SK-MEL-5 (cell line): ENCODE measurements at regions not wholly inside any gene's neighbourhood (a gene's known extent, or its start where the extent isn't known, plus 50 kb on each side); places are given as distances from the start of the nearest gene placed in this dataset.
A peak's percentile ranks its signal among the peaks of the same experiment; 100 is the strongest.

Source experiments
- DNase-seq: peaks from one replicate; pipeline ENCODE4 v3.0.0-alpha.2; 2016; ENCODE audit warnings: low read depth, low spot score
- in situ Hi-C: cut with HindIII; loops from 2 replicates; pipeline ENCODE4 v1.10.0; 2016; ENCODE audit warnings: low sequenced_read_pairs, high pct_unique_total_duplicates, low pct_unique_long_range_greater_than_20kb

DNA sequence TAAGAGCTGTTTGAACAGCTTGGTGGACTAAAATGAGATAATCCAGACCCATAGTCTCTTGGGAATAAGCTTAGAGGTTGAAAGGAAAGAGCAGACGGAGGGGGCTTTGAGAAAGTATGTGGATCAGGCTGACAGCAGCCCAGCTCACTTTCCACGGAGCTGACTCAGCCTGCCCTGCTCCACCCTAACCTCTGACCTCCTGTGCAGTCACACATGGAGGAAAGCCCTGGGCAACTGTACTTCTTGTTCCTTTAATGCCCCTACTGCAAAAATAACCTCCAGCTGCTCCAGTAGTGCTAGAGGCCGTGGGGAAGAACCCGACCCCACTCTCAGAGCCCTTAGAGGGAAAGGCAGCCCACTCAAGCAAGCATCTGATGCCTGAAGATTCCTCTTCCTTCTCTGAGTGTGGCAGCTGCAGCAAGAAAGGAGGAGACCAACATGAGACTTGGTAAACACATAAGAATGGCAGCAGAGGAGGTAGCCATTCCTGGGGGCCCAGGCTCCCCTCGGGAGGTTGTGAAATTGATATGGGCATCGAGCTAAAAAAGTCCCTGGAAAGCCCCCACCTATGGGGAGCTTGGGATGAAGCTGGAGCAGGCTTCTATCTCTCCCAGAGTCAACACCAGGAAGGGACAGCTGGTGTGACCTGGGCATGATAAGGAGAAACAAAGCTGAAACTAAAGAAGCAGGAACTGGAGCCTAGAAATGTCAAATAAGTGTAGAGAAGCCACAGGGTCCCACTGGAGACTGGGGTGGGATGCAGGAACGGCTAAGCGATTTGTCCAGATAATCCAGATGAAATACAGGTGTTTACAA, 204.3 kb downstream of the PIK3R1 start:
- no peak for DNase-seq
- in situ Hi-C loops, result no loop called here

DNA sequence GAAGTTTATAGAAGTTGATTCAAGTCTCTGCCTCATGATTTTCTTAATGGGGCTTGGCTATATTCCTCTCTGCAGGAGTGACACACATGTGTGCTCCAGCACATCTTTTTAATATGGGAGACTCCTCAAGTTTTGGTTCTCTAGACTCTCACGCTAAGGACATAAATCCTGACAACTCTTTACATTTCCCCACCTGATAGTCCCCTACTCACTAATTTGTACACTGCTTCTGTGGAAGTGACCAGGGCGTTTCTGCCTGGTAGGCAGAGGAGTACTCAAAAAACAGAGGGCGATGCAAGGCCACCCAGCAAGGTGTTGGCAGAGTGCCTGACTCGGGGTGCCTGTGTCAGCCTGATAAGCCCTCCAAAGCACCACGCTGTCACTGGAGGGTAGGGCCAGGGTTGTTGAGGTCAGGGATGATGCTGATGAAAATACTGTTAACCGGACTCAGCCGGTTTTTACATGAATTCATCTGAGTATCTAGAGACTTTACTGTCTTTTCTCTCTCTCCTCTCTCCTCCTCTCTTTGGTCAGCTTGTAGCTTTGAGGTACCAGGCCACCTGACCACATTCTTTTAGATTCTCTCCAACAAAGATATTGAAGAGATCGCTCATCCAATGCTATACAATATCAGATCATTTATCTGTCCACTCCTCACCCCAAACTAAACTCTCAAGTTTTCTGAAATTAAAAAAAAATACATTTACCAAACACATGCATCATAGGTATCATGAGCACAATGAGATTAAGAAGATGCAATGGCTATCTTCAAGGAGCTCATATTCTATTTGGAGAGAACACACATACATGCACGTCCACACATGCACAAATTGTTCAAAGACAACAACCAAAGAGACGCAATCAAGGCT, 205.2 kb downstream of the PIK3R1 start:
- in situ Hi-C loops, result no loop called here
- DNase-seq, result no peak

DNA sequence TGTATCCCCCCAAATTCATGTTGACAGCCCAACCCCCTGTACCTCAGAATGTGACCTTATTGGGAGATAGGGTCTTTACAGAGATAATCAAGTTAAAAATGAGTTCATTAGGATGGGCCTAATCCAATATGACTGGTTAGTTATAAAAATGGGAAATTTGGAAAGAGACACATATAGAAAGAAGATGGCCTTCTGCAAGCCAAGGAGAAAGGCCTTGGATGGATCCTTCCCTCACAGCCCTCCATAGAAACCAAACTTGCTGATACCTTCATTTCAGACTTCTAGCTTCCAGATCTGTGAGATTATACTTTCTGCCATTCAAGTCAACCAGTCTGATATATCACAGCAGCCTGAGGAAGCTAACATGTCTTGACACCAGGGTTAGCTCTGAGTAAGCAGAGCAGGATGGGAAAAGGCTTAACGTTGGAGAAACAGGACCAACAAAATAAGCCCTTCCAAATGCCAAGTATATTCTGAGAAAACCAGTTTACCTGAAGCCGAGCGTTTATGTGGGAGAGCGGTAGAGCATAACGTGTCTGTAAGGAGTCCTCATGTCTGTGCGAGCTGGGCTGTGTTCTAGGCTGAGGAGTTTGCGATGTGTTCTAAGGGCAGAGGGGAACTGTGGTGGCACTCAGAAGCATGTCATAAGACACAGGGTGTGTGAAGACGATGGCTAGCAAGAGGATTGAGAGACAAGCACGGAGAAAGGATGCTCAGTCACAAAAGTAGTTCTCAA, 206.1 kb downstream of the PIK3R1 start:
- in situ Hi-C loops, result no loop called here
- no peak for DNase-seq

DNA sequence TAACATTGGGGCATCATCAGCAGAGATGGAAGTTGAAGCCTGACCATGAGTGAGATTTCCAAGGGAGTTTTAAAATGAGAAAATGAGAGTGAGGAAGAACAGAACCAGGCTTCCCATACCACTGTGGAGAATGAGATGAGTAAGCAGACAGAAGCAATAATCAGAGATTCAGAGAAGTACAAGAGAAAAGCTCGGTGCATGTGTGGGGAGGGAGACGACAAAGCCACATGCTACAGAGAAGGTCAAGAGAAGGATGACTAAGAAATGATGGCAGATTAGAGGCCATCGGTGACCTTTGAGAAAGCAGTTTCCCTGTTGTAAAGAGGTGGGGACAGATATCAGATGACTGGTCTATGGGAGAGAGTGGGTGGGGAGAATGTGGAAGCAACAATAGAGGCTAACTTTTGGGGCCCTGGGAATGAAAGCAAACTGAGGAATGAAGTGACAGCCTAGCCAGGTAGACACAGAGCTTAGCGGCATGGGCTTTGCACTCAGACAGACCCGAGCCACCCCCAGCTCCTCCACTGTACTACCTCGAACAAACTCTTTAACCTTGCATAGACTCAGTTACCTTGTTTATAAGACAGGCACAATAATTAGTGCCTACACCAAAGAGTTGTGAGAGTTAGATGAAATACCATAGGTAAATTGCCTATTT, 207.7 kb downstream of the PIK3R1 start:
- in situ Hi-C loops, result no loop called here
- DNase-seq, result no peak

DNA sequence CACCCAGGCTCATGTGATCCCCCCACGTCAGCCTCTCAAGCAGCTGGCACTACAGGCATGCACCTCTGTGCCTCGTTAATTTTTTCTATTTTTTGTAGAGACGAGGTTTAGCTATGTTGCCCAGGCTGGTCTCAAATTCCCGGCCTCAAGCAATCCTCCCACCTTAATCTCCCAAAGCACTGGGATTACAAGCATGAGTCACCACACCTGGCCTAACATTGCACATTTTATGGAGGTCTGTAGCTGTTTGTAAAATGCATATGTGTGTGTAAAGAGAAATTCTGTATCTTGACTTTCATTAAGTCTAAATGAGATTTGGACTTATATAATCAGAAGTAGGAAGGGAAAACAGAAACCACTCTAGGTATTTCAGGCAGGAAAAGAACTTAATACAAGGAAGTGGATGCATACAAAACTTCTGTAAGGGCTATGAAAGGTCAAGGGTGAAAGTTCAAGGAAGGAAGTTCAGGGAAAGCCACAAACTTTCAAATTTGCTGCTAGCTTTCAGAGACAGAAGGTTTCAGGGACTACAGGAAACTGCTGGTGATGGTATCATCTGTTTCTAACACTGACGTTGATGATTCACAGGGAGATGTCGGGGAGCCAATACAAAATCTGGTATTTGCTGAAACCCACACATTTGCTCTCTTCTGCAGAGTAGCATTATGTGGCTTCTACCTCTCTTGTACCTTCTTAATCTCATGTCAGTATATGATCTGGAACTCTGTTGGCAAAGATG, 209.4 kb downstream of the PIK3R1 start:
- no peak for DNase-seq
- in situ Hi-C loops, result no loop called here

DNA sequence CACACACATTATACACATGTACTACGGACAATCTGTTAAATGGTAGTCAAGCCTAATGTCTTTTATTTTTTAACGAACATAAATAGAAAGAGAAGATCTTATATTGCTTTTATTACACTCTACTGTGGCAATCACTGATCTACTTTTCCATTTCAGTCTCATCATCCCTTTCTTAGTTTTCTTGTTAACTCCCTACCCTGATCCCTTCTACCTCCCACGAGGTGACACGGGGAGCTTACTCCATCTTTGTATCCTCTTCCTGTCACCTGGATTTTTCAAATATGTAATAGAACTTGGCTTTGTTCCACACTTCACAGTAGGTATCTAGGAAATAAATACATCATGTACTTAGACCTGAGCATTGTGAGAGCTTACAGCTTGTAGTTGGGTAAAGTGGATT, 211.0 kb downstream of the PIK3R1 start:
- in situ Hi-C loops, result no loop called here
- DNase-seq, result no peak

DNA sequence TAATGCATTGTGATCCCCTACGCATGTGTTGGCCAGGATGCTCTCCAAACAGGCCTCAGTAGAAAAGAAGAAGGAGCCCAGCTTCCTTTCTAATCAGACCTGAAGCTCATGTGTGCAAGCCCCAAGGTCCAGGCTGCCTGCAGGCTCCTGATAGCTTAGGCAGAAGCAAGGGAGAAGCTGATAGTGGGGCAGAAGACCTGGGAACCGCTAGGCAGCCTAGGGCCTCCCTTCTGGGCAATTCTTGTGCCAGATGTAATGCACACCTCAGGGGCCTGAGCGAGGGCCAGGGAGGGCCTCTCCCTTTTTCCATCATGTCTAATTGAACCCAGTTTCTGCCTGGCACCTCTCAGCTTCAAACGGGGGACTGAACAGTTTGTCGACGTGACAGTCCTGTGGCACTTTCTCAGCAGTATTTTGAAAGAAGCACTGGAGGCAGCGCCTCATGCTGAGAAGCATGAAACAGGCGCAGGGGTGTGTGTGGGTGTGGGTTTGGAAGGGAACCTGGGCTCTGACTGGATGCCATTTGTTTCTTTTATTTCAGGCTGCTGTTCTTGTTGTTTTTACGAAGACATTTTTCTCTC, 212.8 kb downstream of the PIK3R1 start:
- in situ Hi-C loops, result no loop called here
- no peak for DNase-seq

DNA sequence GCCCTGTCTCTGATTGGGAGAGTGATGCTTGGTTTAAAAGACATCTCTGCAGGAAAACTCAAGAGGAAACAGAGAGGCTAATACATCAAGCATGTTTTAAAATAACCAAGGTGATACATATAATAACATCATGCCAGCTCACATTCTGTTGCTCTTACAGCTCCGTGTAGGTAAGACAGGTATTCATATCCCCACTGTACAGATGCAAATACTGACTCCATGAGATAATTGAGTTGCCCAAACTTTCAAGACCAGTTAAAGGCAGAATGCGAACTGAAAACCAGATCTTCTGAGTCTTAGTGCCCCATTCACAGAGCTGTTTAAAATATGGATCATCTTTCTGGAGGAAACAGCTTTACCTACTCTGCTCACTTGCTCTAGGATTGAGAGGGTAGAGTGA, 214.0 kb downstream of the PIK3R1 start:
- in situ Hi-C loops, result no loop called here
- no peak for DNase-seq

DNA sequence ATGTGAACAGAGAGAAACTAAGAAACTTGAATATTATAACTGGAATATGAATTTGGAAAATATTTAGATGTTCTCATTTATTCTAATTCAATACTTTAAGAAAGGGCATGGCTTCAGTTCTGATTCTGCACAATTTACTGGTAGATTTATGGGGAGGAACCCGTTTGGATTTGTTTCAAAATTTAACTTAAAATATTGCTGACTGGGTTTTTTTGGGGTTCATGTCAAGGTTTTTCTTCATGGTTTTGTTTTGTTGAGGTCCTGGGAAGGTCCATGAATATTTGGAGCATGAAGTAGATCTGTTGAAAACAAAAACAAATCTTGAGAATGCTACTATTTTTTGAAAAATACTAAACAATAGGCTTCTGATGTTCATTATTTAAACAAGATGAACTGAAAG, 214.7 kb downstream of the PIK3R1 start:
- in situ Hi-C loops, result no loop called here
- DNase-seq, result no peak

DNA sequence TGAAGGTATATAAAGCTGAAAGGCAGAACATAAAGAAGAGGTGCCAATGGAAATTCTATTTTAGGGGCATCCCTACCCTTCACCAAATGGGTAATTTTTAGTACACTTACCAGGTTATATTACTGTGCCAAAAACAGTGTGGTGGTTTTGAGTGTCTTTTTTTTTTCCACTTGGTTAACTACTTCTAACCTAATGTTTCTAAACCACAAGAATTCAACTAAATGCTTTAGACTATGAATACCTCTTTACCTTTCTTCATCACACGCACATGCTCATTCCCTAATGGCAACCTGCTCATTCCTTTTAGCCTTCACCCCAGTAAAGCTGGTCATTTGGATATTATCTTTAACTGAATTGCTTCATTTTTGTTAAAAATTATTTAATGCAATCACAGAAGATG, 215.6 kb downstream of the PIK3R1 start:
- DNase-seq, result no peak
- in situ Hi-C loops, result no loop called here

DNA sequence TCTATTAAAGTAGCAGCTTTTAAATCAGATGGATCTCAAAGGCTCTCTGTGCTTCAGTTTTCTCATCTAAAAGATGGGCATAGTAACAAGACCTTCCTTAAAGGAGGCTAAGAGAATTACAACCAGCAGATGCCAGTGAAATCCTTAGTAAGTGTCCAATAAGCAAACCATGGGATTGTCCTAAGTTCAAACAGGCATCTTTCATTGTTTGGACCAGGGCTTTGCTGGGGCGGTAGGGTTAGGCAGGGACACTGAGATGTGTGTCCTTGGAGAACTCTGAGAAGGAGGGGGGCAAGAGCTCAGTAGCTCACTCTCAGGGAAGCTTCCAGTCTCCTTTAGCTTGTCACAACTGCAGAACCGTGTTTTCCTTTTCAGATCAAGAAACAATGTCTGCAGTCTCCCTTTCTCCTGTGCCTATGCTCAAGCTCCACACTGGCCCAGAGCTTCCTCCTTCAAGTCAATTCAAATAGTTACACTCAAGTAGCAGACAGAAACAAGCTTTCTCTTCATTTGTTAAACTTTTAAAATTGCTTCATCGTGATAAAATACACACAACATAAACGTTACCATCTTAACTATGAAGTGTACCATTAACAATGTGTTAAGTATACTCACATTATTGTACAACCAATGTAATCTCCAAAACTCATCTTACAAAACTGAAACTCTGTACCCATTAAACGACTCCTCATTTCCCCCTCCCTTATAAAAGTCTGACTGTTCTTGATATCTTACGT, 216.2 kb downstream of the PIK3R1 start:
- in situ Hi-C loops, result no loop called here
- no peak for DNase-seq

DNA sequence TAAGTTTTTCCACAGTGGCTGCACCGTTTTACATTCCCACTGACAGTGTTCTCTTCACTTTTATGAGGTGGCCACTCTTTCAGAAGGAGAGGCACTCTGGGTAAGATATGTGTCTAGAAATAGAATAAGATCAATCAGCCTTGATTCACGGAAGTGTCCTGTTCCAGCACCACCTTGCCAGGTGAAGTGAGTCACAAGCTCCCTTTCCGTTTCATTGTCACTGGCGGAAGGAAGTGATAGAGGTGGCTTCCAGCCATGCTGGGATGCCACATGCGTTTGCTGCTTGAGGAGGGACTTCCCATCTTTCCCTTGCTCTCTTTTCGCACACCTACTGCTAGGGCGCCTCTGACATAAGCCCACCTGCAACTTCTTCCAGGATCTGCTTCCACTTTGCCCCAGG, 217.1 kb downstream of the PIK3R1 start:
- in situ Hi-C loops, result no loop called here

DNA sequence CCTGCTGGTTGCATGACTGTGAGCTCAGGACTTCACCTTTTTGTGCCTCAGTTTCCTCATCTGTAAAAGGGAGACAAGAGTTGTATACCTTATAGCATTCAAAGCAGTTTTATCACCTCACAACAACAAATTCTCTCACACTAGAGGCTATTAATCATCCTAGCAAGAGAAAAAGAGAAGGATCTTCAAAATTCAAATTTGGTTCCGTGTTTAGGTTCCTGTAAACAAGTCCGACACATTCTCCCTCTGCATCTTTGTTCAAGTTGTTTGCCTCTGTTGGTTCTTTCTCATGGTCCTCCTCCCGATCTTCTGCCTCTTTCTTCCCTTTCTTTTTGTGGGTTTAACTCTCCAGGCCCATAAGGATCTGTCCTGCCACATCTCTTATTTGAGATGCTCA, 218.0 kb downstream of the PIK3R1 start:
- in situ Hi-C loops, result no loop called here
- DNase-seq, result no peak

More for the DNA sequence above, 217.1 kb downstream of the PIK3R1 start:
- no peak for DNase-seq

DNA sequence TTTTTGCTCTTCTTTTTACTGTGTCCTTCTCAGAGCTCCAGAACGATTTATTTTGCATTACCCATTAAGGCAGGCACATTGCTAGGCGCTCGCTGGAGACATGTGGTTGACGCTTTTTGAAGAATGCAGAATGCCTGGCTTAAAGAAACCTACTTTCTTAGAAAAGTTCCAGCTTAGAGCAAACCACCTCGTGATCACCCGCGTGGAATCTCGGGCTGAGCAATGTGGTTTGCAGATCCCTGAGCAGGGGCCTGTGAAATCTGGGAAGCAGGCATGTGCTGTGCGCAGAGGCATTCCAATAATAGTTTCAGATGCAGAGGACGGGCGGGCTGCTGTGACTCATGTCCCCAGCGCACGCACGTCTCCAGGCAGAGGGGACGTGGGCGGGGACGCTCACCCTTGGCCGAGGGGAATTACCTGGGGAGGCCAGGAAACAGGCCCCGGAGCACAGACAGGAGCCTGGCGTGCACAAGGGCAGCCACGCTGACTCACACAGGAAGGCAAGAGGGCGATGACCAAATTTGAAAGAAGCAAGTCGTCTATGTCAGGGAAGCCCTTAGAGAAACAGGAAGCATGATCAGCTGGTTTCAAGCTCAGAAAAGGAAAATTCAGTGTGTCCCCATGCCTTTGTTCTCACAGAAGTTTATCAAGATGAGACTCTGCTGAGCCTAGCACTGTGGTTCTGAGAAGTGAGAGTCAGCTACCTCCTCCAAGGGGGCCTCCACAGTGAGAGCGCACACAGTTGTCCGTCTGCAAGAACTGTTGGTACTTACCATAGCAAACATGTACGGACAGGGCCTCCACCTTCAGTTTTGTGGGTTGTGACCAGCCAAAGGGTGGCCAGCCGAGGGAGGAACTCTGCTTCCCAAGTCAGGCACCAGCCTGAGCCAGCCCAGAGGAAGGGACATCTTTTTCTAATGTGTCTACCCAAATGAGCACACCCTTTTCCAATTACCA, 218.6 kb downstream of the PIK3R1 start:
- in situ Hi-C loops, result no loop called here
- DNase-seq, result peak; percentile 33

DNA sequence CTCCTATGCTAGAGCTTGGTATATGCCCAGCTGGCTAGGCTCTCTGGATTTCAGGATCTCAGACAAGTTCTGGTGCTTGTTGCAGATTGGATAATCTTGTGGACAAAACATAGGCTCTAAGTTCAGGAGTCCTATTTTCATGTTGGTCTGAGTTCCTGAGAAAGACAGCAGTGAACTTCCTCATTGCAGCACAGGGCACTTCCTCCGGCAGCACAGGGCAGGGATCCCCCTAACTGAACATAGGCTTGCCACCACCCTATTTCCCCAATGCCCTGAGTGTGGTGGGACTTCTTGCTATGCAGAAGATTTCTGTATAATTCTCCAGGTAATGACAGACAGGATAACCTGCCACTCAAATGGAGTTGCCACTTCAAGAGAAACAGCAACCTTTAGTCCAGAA, 220.1 kb downstream of the PIK3R1 start:
- no peak for DNase-seq
- in situ Hi-C loops, result no loop called here
